ENCODE measurements at regions not wholly inside any gene's neighbourhood (a gene's known extent, or its start where the extent isn't known, plus 50 kb on each side); places are given as distances from the start of the nearest gene placed in this dataset.

GRCh38 chr11:21839796-21840195 lies 353.1 kb upstream of the ANO5 start:
- no peak for DNase-seq

GRCh38 chr11:21861314-21861713 lies 331.6 kb upstream of the ANO5 start:
- no peak for DNase-seq

- no peak for DNase-seq
These were observed 327.3 kb upstream of the ANO5 start for GRCh38 chr11:21865541-21865940.

- no peak for DNase-seq
These were observed 326.1 kb upstream of the ANO5 start for GRCh38 chr11:21866781-21867180.

GRCh38 chr11:21877151-21877550 lies 315.7 kb upstream of the ANO5 start:
- DNase-seq = no peak

- no peak for DNase-seq
These were observed 309.5 kb upstream of the ANO5 start for GRCh38 chr11:21883354-21883753.

GRCh38 chr11:21888814-21889213 lies 304.1 kb upstream of the ANO5 start:
- DNase-seq = peak; percentile 22

- no peak for DNase-seq
These were observed 299.9 kb upstream of the ANO5 start for GRCh38 chr11:21892736-21893564.

- DNase-seq = no peak
These were observed 299.4 kb upstream of the ANO5 start for GRCh38 chr11:21893565-21893867.

- no peak for DNase-seq
These were observed 298.4 kb upstream of the ANO5 start for GRCh38 chr11:21894492-21894891.

- no peak for DNase-seq
These were observed 297.2 kb upstream of the ANO5 start for GRCh38 chr11:21895686-21896085.

GRCh38 chr11:21896216-21896615 lies 296.7 kb upstream of the ANO5 start:
- DNase-seq = no peak

- no peak for DNase-seq
These were observed 295.9 kb upstream of the ANO5 start for GRCh38 chr11:21896746-21897602.

- no peak for DNase-seq
These were observed 295.1 kb upstream of the ANO5 start for GRCh38 chr11:21897752-21898151.

- no peak for DNase-seq
These were observed 284.7 kb upstream of the ANO5 start for GRCh38 chr11:21908211-21908610.

GRCh38 chr11:21909145-21909544 lies 283.7 kb upstream of the ANO5 start:
- DNase-seq = no peak

GRCh38 chr11:21911061-21911460 lies 281.8 kb upstream of the ANO5 start:
- no peak for DNase-seq

- no peak for DNase-seq
These were observed 280.6 kb upstream of the ANO5 start for GRCh38 chr11:21912285-21912684.

- DNase-seq = no peak
These were observed 271.7 kb upstream of the ANO5 start for GRCh38 chr11:21921151-21921550.

GRCh38 chr11:21924262-21924661 lies 268.6 kb upstream of the ANO5 start:
- DNase-seq = no peak

GRCh38 chr11:21927628-21928027 lies 265.3 kb upstream of the ANO5 start:
- DNase-seq = no peak

GRCh38 chr11:21928847-21929246 lies 264.0 kb upstream of the ANO5 start:
- DNase-seq = no peak

GRCh38 chr11:21930408-21930807 lies 262.5 kb upstream of the ANO5 start:
- DNase-seq = no peak

GRCh38 chr11:21931436-21932101 lies 261.3 kb upstream of the ANO5 start:
- no peak for DNase-seq

Measured in fibroblast of skin of right biceps (primary cell).